Subcutaneous abdominal adipose tissue (tissue), 5 donors: ENCODE measurements at regions not wholly inside any gene's neighbourhood (a gene's known extent, or its start where the extent isn't known, plus 50 kb on each side); places are given as distances from the start of the nearest gene placed in this dataset.

Source experiments
- H3K27ac ChIP-seq: one replicate; pipeline ENCODE4 v1.7.0; 2013; ENCODE audit warnings: low read depth, mild to moderate bottlenecking, inconsistent platforms, low read length, moderate library complexity
- H3K27me3 ChIP-seq, 5 donors: one replicate each; pipeline ENCODE4 v1.7.0; 2013; ENCODE audit warnings: low read length in 5 of 5, inconsistent platforms in 1 of 5; ENCODE audit not compliant: control insufficient read depth in 5 of 5, insufficient read depth in 4 of 5
- H3K36me3 ChIP-seq, 5 donors: one replicate each; pipeline ENCODE4 v1.7.0; 2013; ENCODE audit warnings: low read length in 5 of 5; ENCODE audit not compliant: control insufficient read depth in 5 of 5, insufficient read depth in 5 of 5
- H3K4me1 ChIP-seq, 5 donors: one replicate each; pipeline ENCODE4 v1.7.0; 2013; ENCODE audit warnings: low read length in 5 of 5, mild to moderate bottlenecking in 3 of 5, moderate library complexity in 1 of 5; ENCODE audit not compliant: control insufficient read depth in 5 of 5, insufficient read depth in 5 of 5
- H3K4me3 ChIP-seq, 5 donors: one replicate each; pipeline ENCODE4 v1.7.0; 2013; ENCODE audit warnings: low read length in 5 of 5, low read depth in 1 of 5
- H3K9ac ChIP-seq, 5 donors: one replicate each; pipeline ENCODE4 v1.7.0; 2013; ENCODE audit warnings: low read length in 5 of 5, mild to moderate bottlenecking in 4 of 5, moderate library complexity in 3 of 5
- H3K9me3 ChIP-seq, 5 donors: one replicate each; pipeline ENCODE4 v1.7.0; 2013; ENCODE audit warnings: low read length in 5 of 5; ENCODE audit not compliant: control insufficient read depth in 5 of 5
- donor health status: healthy.
- donor health status: healthy.
- donor health status: healthy.
- donor health status: healthy.
- donor health status: healthy.

- H3K9me3 ChIP-seq, result no peaks in the 10 kb centered on the region
- H3K9ac ChIP-seq, result no peak overlapping the region
- no peaks in the 10 kb centered on the region for H3K36me3 ChIP-seq
- no peaks in the 10 kb centered on the region for H3K4me1 ChIP-seq
- no peak overlapping the region for H3K27ac ChIP-seq
- H3K4me3 ChIP-seq, result no peak overlapping the region
- no peaks in the 10 kb centered on the region for H3K27me3 ChIP-seq
Observed at GRCh38 chr13:73338389-73338788, 279.6 kb downstream of the KLF5 start.

GRCh38 chr13:73337532-73337931, 278.7 kb downstream of the KLF5 start:
- no peak overlapping the region for H3K9ac ChIP-seq
- H3K4me3 ChIP-seq, result no peak overlapping the region
- H3K36me3 ChIP-seq, result no peaks in the 10 kb centered on the region
- no peaks in the 10 kb centered on the region for H3K4me1 ChIP-seq
- H3K27me3 ChIP-seq, result no peaks in the 10 kb centered on the region
- H3K27ac ChIP-seq, result no peak overlapping the region
- H3K9me3 ChIP-seq, result no peaks in the 10 kb centered on the region

- Histone ChIP-seq H3K36me3 (no peaks in the 10 kb centered on the region), H3K4me3 (no peak overlapping the region), H3K4me1 (no peaks in the 10 kb centered on the region), H3K27me3 (no peaks in the 10 kb centered on the region), H3K27ac (no peak overlapping the region), H3K9ac (no peak overlapping the region), H3K9me3 (no peaks in the 10 kb centered on the region)
Observed at GRCh38 chr13:73336773-73337172, 278.0 kb downstream of the KLF5 start.

- no peaks in the 10 kb centered on the region for H3K36me3 ChIP-seq
- no peak overlapping the region for H3K4me3 ChIP-seq
- no peaks in the 10 kb centered on the region for H3K27me3 ChIP-seq
- H3K27ac ChIP-seq, result no peak overlapping the region
- no peaks in the 10 kb centered on the region for H3K9me3 ChIP-seq
- no peak overlapping the region for H3K9ac ChIP-seq
- H3K4me1 ChIP-seq, result no peaks in the 10 kb centered on the region
Observed at GRCh38 chr13:73335944-73336343, 277.1 kb downstream of the KLF5 start.

- H3K4me3 ChIP-seq, result no peak overlapping the region
- no peak overlapping the region for H3K9ac ChIP-seq
- no peaks in the 10 kb centered on the region for H3K9me3 ChIP-seq
- H3K36me3 ChIP-seq, result no peaks in the 10 kb centered on the region
- no peak overlapping the region for H3K27ac ChIP-seq
- H3K4me1 ChIP-seq, result no peaks in the 10 kb centered on the region
- H3K27me3 ChIP-seq, result no peaks in the 10 kb centered on the region
Observed at GRCh38 chr13:73335210-73335609, 276.4 kb downstream of the KLF5 start.

GRCh38 chr13:73334445-73334844, 275.6 kb downstream of the KLF5 start:
- no peaks in the 10 kb centered on the region for H3K27me3 ChIP-seq
- no peak overlapping the region for H3K9ac ChIP-seq
- no peaks in the 10 kb centered on the region for H3K9me3 ChIP-seq
- no peak overlapping the region for H3K27ac ChIP-seq
- H3K4me1 ChIP-seq, result no peaks in the 10 kb centered on the region
- no peaks in the 10 kb centered on the region for H3K36me3 ChIP-seq
- no peak overlapping the region for H3K4me3 ChIP-seq

- H3K36me3 ChIP-seq, result no peaks in the 10 kb centered on the region
- no peaks in the 10 kb centered on the region for H3K4me1 ChIP-seq
- no peak overlapping the region for H3K4me3 ChIP-seq
- H3K9ac ChIP-seq, result no peak overlapping the region
- H3K27me3 ChIP-seq, result no peaks in the 10 kb centered on the region
- H3K9me3 ChIP-seq, result no peaks in the 10 kb centered on the region
- no peak overlapping the region for H3K27ac ChIP-seq
Observed at GRCh38 chr13:73331556-73331955, 272.8 kb downstream of the KLF5 start.

GRCh38 chr13:73329355-73329754, 270.6 kb downstream of the KLF5 start:
- Histone ChIP-seq H3K4me1 (no peaks in the 10 kb centered on the region), H3K9ac (no peak overlapping the region)

GRCh38 chr13:73327579-73327978, 268.8 kb downstream of the KLF5 start:
- H3K4me3 ChIP-seq, result no peak overlapping the region
- no peak overlapping the region for H3K9ac ChIP-seq
- no peaks in the 10 kb centered on the region for H3K27me3 ChIP-seq
- H3K36me3 ChIP-seq, result no peaks in the 10 kb centered on the region
- H3K9me3 ChIP-seq, result peaks cover 0 to 2% (median 0%) of the 10 kb centered on the region in 5 donors
- no peak overlapping the region for H3K27ac ChIP-seq
- no peaks in the 10 kb centered on the region for H3K4me1 ChIP-seq

More at GRCh38 chr13:73329355-73329754, 270.6 kb downstream of the KLF5 start:
- no peaks in the 10 kb centered on the region for H3K9me3 ChIP-seq
- no peaks in the 10 kb centered on the region for H3K36me3 ChIP-seq
- no peak overlapping the region for H3K27ac ChIP-seq
- H3K4me3 ChIP-seq, result no peak overlapping the region
- no peaks in the 10 kb centered on the region for H3K27me3 ChIP-seq

GRCh38 chr13:73325723-73326558, 267.1 kb downstream of the KLF5 start:
- H3K27me3 ChIP-seq, result no peaks in the 10 kb centered on the region
- H3K9me3 ChIP-seq, result peaks cover 0 to 2% (median 0%) of the 10 kb centered on the region in 5 donors
- H3K27ac ChIP-seq, result no peak overlapping the region
- no peaks in the 10 kb centered on the region for H3K36me3 ChIP-seq
- no peak overlapping the region for H3K4me3 ChIP-seq
- H3K4me1 ChIP-seq, result no peaks in the 10 kb centered on the region
- no peak overlapping the region for H3K9ac ChIP-seq
